GM12878 (cell line): ENCODE measurements at regions not wholly inside any gene's neighbourhood (a gene's known extent, or its start where the extent isn't known, plus 50 kb on each side); places are given as distances from the start of the nearest gene placed in this dataset.

Experiments used
- ATAC-seq: fragments of 200-7000 bp; cut with Tn5 transposase; 3 replicates; pipeline ENCODE4 v1.9.1; 2020; ENCODE audit warnings: mild to moderate bottlenecking, moderate library complexity
- BruUV-seq: library from RNA; stranded (reverse); fragments of 400-500 nt; replicated peaks from 2 replicates; lab custom pipeline; 2021; lab: Mats Ljungman, UMichigan
- CTCF ChIA-PET: fragments of 300-600 bp; sonication (Branson Sonifier 250); formaldehyde crosslinking; extraction: SDS; loops from one replicate; lab custom pipeline; 2021; ENCODE audit warnings: inconsistent platforms; lab: Yijun Ruan, JAX
- POLR2A ChIA-PET: fragments of 350-600 bp; formaldehyde crosslinking; extraction: SDS; loops from one replicate; lab custom pipeline; 2021; ENCODE audit warnings: inconsistent platforms; lab: Charles Lee
- RAD21 ChIA-PET: fragments of 300-600 bp; sonication (Branson Sonifier 250); formaldehyde crosslinking; loops from one replicate; lab custom pipeline; 2023; ENCODE audit warnings: antibody characterized with exemption; ENCODE audit not compliant: unreplicated experiment; lab: Charles Lee
- SMC1A ChIA-PET: fragments of 300-600 bp; sonication (Branson Sonifier 250); formaldehyde crosslinking; loops from one replicate; lab custom pipeline; 2023; ENCODE audit not compliant: unreplicated experiment, uncharacterized antibody; lab: Charles Lee
- DNase-seq: peaks from one replicate; pipeline ENCODE4 v3.0.0-alpha.2; 2011; ENCODE audit warnings: low read depth, low spot score
- FAIRE-seq: peaks from 3 replicates; lab custom pipeline; 2011; peaks lifted over from hg19 to GRCh38; lab: Jason Lieb, UNC
- H2AFZ ChIP-seq: 2 replicates; pipeline ENCODE4 v1.6.0; 2011; ENCODE audit warnings: low read depth, low read length, control low read depth; ENCODE audit not compliant: control insufficient read depth
- H3K27ac ChIP-seq: 2 replicates; pipeline ENCODE4 v1.5.1; 2011; ENCODE audit warnings: control low read depth; ENCODE audit not compliant: control insufficient read depth, insufficient read depth
- H3K27me3 ChIP-seq, 2 experiments: replicated peaks in 1 of 2; 2 replicates each; pipeline versions ENCODE4 v1.6.0 to v1.6.1; 2011; ENCODE audit warnings: low read length in 1 of 2; ENCODE audit not compliant: control insufficient read depth in 2 of 2, insufficient read depth in 2 of 2
- H3K36me3 ChIP-seq, 2 experiments: 2 replicates each; pipeline ENCODE4 v1.5.1; 2011; ENCODE audit warnings: low read length in 1 of 2; ENCODE audit not compliant: control insufficient read depth in 2 of 2, insufficient read depth in 2 of 2
- H3K4me1 ChIP-seq: 2 replicates; pipeline ENCODE4 v1.6.1; 2011; ENCODE audit warnings: mild to moderate bottlenecking, low read length, moderate library complexity, mixed read lengths; ENCODE audit not compliant: control insufficient read depth, insufficient read depth
- H3K4me2 ChIP-seq: 2 replicates; pipeline ENCODE4 v1.6.0; 2011; ENCODE audit warnings: control low read depth; ENCODE audit not compliant: control insufficient read depth, insufficient read depth
- H3K4me3 ChIP-seq: fragments of 200-600 bp; sonication (generic); 2 replicates; pipeline ENCODE4 v1.5.1; 2016
- H3K79me2 ChIP-seq: 2 replicates; pipeline ENCODE4 v1.6.0; 2011; ENCODE audit warnings: low read length; ENCODE audit not compliant: control insufficient read depth, insufficient read depth
- H3K9ac ChIP-seq: 2 replicates; pipeline ENCODE4 v1.8.0; 2011; ENCODE audit warnings: low read length, control low read depth, mixed read lengths; ENCODE audit not compliant: control insufficient read depth, insufficient read depth
- H3K9me3 ChIP-seq: replicated peaks from 3 replicates; pipeline ENCODE4 v1.5.1; 2011; ENCODE audit warnings: mild to moderate bottlenecking, low read length; ENCODE audit not compliant: control insufficient read depth, insufficient read depth
- H4K20me1 ChIP-seq: 2 replicates; pipeline ENCODE4 v1.6.0; 2011; ENCODE audit not compliant: control insufficient read depth, insufficient read depth
- BHLHE40 ChIP-seq, 2 experiments: fragments of 450-650 bp in 1 of 2; IDR thresholded peaks; 2 replicates each; pipeline ENCODE4 v1.6.1; 2011 to 2017; ENCODE audit warnings: low read depth in 2 of 2, borderline replicate concordance in 1 of 2, improper control_type of control experiment in 1 of 2, low read length in 1 of 2, mild to moderate bottlenecking in 1 of 2
- BRCA1 ChIP-seq: IDR thresholded peaks from 2 replicates; pipeline ENCODE4 v1.6.1; 2011; ENCODE audit warnings: low read depth, low read length, improper control_type of control experiment
- CEBPB ChIP-seq, 2 experiments: fragments of 150-350 bp in 1 of 2; IDR thresholded peaks; 2 replicates each; pipeline ENCODE4 v1.6.1; 2012 to 2014; ENCODE audit warnings: low read depth in 2 of 2, low read length in 2 of 2, borderline replicate concordance in 1 of 2, inconsistent platforms in 1 of 2
- CUX1 ChIP-seq: IDR thresholded peaks from 2 replicates; pipeline ENCODE4 v1.6.1; 2012; ENCODE audit warnings: improper control_type of control experiment, low read depth, low read length; ENCODE audit not compliant: insufficient replicate concordance
- EZH2 ChIP-seq: IDR thresholded peaks from 2 replicates; pipeline ENCODE4 v1.6.1; 2012; ENCODE audit warnings: low read depth, mild to moderate bottlenecking, control low read depth, inconsistent platforms, low read length, borderline replicate concordance; ENCODE audit not compliant: control insufficient read depth
- IKZF2 ChIP-seq, 2 experiments: fragments of 450-650 bp; IDR thresholded peaks; 2 replicates each; pipeline ENCODE4 v1.6.1; 2017; ENCODE audit warnings: mild to moderate bottlenecking in 2 of 2, moderate library complexity in 2 of 2
- MTA2 ChIP-seq: fragments of 450-650 bp; IDR thresholded peaks from 2 replicates; pipeline ENCODE4 v1.6.1; 2016; ENCODE audit warnings: low read depth, mild to moderate bottlenecking, moderate library complexity
- NBN ChIP-seq: fragments of 450-650 bp; IDR thresholded peaks from 2 replicates; pipeline ENCODE4 v1.6.1; 2016
- NFIC ChIP-seq: IDR thresholded peaks from 2 replicates; pipeline ENCODE4 v1.6.1; 2012; ENCODE audit warnings: low read depth, mild to moderate bottlenecking, inconsistent platforms, low read length, moderate library complexity
- NFXL1 ChIP-seq: fragments of 450-650 bp; IDR thresholded peaks from 2 replicates; pipeline ENCODE4 v1.6.1; 2017; ENCODE audit warnings: antibody characterized with exemption, mild to moderate bottlenecking, borderline replicate concordance
- NRF1 ChIP-seq: conservative IDR thresholded peaks from 2 replicates; pipeline ENCODE4 v1.6.1; 2011; ENCODE audit warnings: mild to moderate bottlenecking, low read depth, low read length, improper control_type of control experiment
- PAX8 ChIP-seq: fragments of 450-650 bp; IDR thresholded peaks from 2 replicates; pipeline ENCODE4 v1.6.1; 2017; ENCODE audit warnings: mild to moderate bottlenecking, moderate library complexity
- RAD51 ChIP-seq: fragments of 450-650 bp; IDR thresholded peaks from 2 replicates; pipeline ENCODE4 v1.6.1; 2016; ENCODE audit warnings: moderate library complexity, mild to moderate bottlenecking, inconsistent platforms
- RBBP5 ChIP-seq: fragments of 200-600 bp; sonication (generic); conservative IDR thresholded peaks from 2 replicates; pipeline ENCODE4 v1.6.1; 2016
- REST ChIP-seq: IDR thresholded peaks from 2 replicates; pipeline ENCODE4 v1.6.1; 2012; ENCODE audit warnings: mild to moderate bottlenecking, low read depth, low read length
- TCF3 ChIP-seq: IDR thresholded peaks from 2 replicates; pipeline ENCODE4 v1.6.1; 2012; ENCODE audit warnings: low read depth, mild to moderate bottlenecking, low read length, borderline replicate concordance; ENCODE audit not compliant: insufficient read depth
- WGBS: methylation state at CpG from one replicate; pipeline ENCODE4 v1.1.6; 2016; ENCODE audit warnings: low lambda C conversion rate; ENCODE audit not compliant: insufficient replicate concordance, insufficient coverage; ENCODE audit errors: missing lambda C conversion rate; 5-methylcytosine and 5-hydroxymethylcytosine counted together
- in situ Hi-C: fragments of 300-500 bp; cut with MboI; formaldehyde crosslinking; loops from 9 replicates; pipeline ENCODE4 v1.14.3; 2018; ENCODE audit warnings: mixed read lengths
- intact Hi-C: fragments of 100-400 bp; cut with micrococcal nuclease; formaldehyde crosslinking; loops from one replicate; pipeline ENCODE4 v1.14.2; 2022; ENCODE audit not compliant: unreplicated experiment

GRCh38 chr7:42792841-42793240 is 119.0 kb downstream of the C7orf25 start:
- FAIRE-seq (no peak), ATAC-seq (no peak), DNase-seq (no peak)
- BruUV-seq: no TSS peak
- Histone ChIP-seq H3K79me2 (no peaks in the 10 kb centered on the region), H3K4me3 (no peak overlapping the region), H4K20me1 (no peaks in the 10 kb centered on the region), H2AFZ (no peak overlapping the region), H3K27ac (no peak overlapping the region), H3K9ac (no peak overlapping the region), H3K4me1 (no peaks in the 10 kb centered on the region), H3K4me2 (no peak overlapping the region), H3K9me3 (no peaks in the 10 kb centered on the region), H3K27me3 (no peaks in the 10 kb centered on the region), H3K36me3 (no peaks in the 10 kb centered on the region)
- TF ChIP-seq CEBPB (IDR thresholded peaks at IDR 0.05; ENCODE audit: borderline replicate concordance in 1 of 2, low read depth in 2 of 2, low read length in 2 of 2) (no peak), NFXL1 (no peak), RAD51 (no peak), EZH2 (no peak), IKZF2 (IDR thresholded peaks at IDR 0.05) (no peak), CUX1 (no peak), BHLHE40 (IDR thresholded peaks at IDR 0.05; ENCODE audit: borderline replicate concordance in 1 of 2, low read depth in 2 of 2, low read length in 1 of 2) (no peak), PAX8 (no peak), NBN (no peak), NRF1 (no peak), BRCA1 (no peak), NFIC (no peak), MTA2 (no peak), TCF3 (no peak), REST (no peak), RBBP5 (no peak)
- ChIA-PET SMC1A (no interaction called here), CTCF (no interaction called here), RAD21 (no interaction called here), POLR2A (no interaction called here)
- in situ Hi-C loops: no loop called here
- WGBS: 24% methylated on average over 3 of the region's 3 CpGs
- intact Hi-C loops: no loop called here
